Peyer's patch (tissue), 4 donors: ENCODE measurements at regions not wholly inside any gene's neighbourhood (a gene's known extent, or its start where the extent isn't known, plus 50 kb on each side); places are given as distances from the start of the nearest gene placed in this dataset.

Source experiments
- POLR2A ChIP-seq, 2 donors: fragments of 450-650 bp; IDR thresholded peaks; one replicate each; pipeline ENCODE4 v1.5.1; 2017; ENCODE audit warnings: antibody characterized with exemption in 2 of 2, mild to moderate bottlenecking in 2 of 2, moderate library complexity in 2 of 2
- TF ChIP-seq, protein P1 (sequence below), 6 experiments: fragments of 450-650 bp in 4 of 6; fragments of 200-600 bp in 2 of 6; sonication (generic) in 1 of 6; IDR thresholded peaks; one replicate each; pipeline ENCODE4 v1.5.1; 2017 to 2019; ENCODE audit warnings: antibody characterized with exemption in 6 of 6, mild to moderate bottlenecking in 3 of 6, moderate library complexity in 1 of 6

- TF ChIP-seq, protein P1, sequence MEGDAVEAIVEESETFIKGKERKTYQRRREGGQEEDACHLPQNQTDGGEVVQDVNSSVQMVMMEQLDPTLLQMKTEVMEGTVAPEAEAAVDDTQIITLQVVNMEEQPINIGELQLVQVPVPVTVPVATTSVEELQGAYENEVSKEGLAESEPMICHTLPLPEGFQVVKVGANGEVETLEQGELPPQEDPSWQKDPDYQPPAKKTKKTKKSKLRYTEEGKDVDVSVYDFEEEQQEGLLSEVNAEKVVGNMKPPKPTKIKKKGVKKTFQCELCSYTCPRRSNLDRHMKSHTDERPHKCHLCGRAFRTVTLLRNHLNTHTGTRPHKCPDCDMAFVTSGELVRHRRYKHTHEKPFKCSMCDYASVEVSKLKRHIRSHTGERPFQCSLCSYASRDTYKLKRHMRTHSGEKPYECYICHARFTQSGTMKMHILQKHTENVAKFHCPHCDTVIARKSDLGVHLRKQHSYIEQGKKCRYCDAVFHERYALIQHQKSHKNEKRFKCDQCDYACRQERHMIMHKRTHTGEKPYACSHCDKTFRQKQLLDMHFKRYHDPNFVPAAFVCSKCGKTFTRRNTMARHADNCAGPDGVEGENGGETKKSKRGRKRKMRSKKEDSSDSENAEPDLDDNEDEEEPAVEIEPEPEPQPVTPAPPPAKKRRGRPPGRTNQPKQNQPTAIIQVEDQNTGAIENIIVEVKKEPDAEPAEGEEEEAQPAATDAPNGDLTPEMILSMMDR (IDR thresholded peaks at IDR 0.05): no peak
- TF ChIP-seq POLR2A (IDR thresholded peaks at IDR 0.05): no peak
Observed at GRCh38 chr5:8062521-8062920, 193.6 kb downstream of the MTRR start.
